Liver (tissue), 8 donors: ENCODE measurements at regions not wholly inside any gene's neighbourhood (a gene's known extent, or its start where the extent isn't known, plus 50 kb on each side); places are given as distances from the start of the nearest gene placed in this dataset.

Experiments used
- DNase-seq: peaks from one replicate; pipeline ENCODE4 v3.0.0-alpha.2; 2017; ENCODE audit warnings: low spot score
- H3K27ac ChIP-seq, 2 donors: one replicate each; pipeline ENCODE4 v1.7.0; 2013; ENCODE audit warnings: inconsistent platforms in 2 of 2, low read length in 2 of 2, control low read depth in 1 of 2, low read depth in 1 of 2, mild to moderate bottlenecking in 1 of 2
- H3K27me3 ChIP-seq, 4 donors: one replicate each; pipeline versions ENCODE4 v1.6.1 to v1.7.0; 2013; ENCODE audit warnings: low read length in 3 of 4, inconsistent platforms in 1 of 4, mild to moderate bottlenecking in 1 of 4, moderate library complexity in 1 of 4; ENCODE audit not compliant: control insufficient read depth in 4 of 4, insufficient read depth in 4 of 4
- H3K36me3 ChIP-seq, 4 donors: one replicate each; pipeline versions ENCODE4 v1.6.1 to v1.7.0; 2013; ENCODE audit warnings: low read length in 3 of 4, mild to moderate bottlenecking in 3 of 4, low read depth in 1 of 4, moderate library complexity in 1 of 4; ENCODE audit not compliant: control insufficient read depth in 4 of 4, insufficient read depth in 3 of 4
- H3K4me1 ChIP-seq, 4 donors: one replicate each; pipeline versions ENCODE4 v1.6.1 to v1.7.0; 2013; ENCODE audit warnings: low read length in 3 of 4, mild to moderate bottlenecking in 3 of 4, moderate library complexity in 1 of 4; ENCODE audit not compliant: control insufficient read depth in 4 of 4, insufficient read depth in 4 of 4
- H3K4me3 ChIP-seq, 3 donors: one replicate each; pipeline versions ENCODE4 v1.6.1 to v1.7.0; 2013; ENCODE audit warnings: low read length in 3 of 3, control low read depth in 1 of 3, low read depth in 1 of 3, mild to moderate bottlenecking in 1 of 3
- H3K9ac ChIP-seq, 2 donors: one replicate each; pipeline ENCODE4 v1.7.0; 2013; ENCODE audit warnings: low read length in 2 of 2, mild to moderate bottlenecking in 2 of 2, moderate library complexity in 2 of 2, control low read depth in 1 of 2, low read depth in 1 of 2
- H3K9me3 ChIP-seq, 4 donors: one replicate each; pipeline versions ENCODE4 v1.6.1 to v1.7.0; 2013; ENCODE audit warnings: low read length in 3 of 4; ENCODE audit not compliant: control insufficient read depth in 4 of 4
- CTCF ChIP-seq: fragments of 150-350 bp; IDR thresholded peaks from 2 replicates; pipeline ENCODE4 v1.5.1; 2017; ENCODE audit warnings: improper control_type of control experiment, low read depth, low read length; ENCODE audit not compliant: missing input control
- EGR1 ChIP-seq, 2 donors: IDR thresholded peaks; 2 replicates each; pipeline ENCODE4 v1.6.1; 2016 to 2018; ENCODE audit warnings: antibody characterized with exemption in 2 of 2, low read depth in 2 of 2
- FOXA1 ChIP-seq: IDR thresholded peaks from 2 replicates; pipeline ENCODE4 v1.6.1; 2016; ENCODE audit warnings: antibody characterized with exemption
- FOXA2 ChIP-seq: IDR thresholded peaks from 2 replicates; pipeline ENCODE4 v1.6.1; 2016; ENCODE audit warnings: antibody characterized with exemption
- GABPA ChIP-seq, 2 donors: IDR thresholded peaks in 1 of 2; conservative IDR thresholded peaks in 1 of 2; 2 replicates each; pipeline ENCODE4 v1.6.1; 2016; ENCODE audit warnings: antibody characterized with exemption in 2 of 2, mild to moderate bottlenecking in 1 of 2, moderate library complexity in 1 of 2
- HNF4G ChIP-seq: IDR thresholded peaks from 2 replicates; pipeline ENCODE4 v1.6.1; 2016; ENCODE audit warnings: antibody characterized with exemption
- JUND ChIP-seq, 2 donors: IDR thresholded peaks; 2 replicates each; pipeline ENCODE4 v1.6.1; 2016; ENCODE audit warnings: antibody characterized with exemption in 2 of 2
- RAD21 ChIP-seq, 2 donors: IDR thresholded peaks; 2 replicates each; pipeline ENCODE4 v1.6.1; 2016; ENCODE audit warnings: antibody characterized with exemption in 2 of 2, mild to moderate bottlenecking in 2 of 2
- RXRA ChIP-seq, 2 donors: IDR thresholded peaks; 2 replicates each; pipeline ENCODE4 v1.6.1; 2017 to 2018; ENCODE audit warnings: antibody characterized with exemption in 2 of 2, mild to moderate bottlenecking in 1 of 2
- SP1 ChIP-seq: IDR thresholded peaks from 2 replicates; pipeline ENCODE4 v1.6.1; 2018; ENCODE audit warnings: antibody characterized with exemption, mild to moderate bottlenecking
- TAF1 ChIP-seq: conservative IDR thresholded peaks from 2 replicates; pipeline ENCODE4 v1.6.1; 2016; ENCODE audit warnings: antibody characterized with exemption, mild to moderate bottlenecking
- YY1 ChIP-seq: IDR thresholded peaks from 2 replicates; pipeline ENCODE4 v1.6.1; 2016; ENCODE audit warnings: antibody characterized with exemption, mild to moderate bottlenecking
- WGBS: extraction: QIAGEN DNeasy Blood & Tissue Kit; methylation state at CpG from one replicate; pipeline ENCODE4 v1.1.7; 2013; 5-methylcytosine and 5-hydroxymethylcytosine counted together
- TF ChIP-seq, protein P1 (sequence below): IDR thresholded peaks from 2 replicates; pipeline ENCODE4 v1.6.1; 2016; ENCODE audit warnings: antibody characterized with exemption
- TF ChIP-seq, protein P2 (sequence below): IDR thresholded peaks from 2 replicates; pipeline ENCODE4 v1.6.1; 2016; ENCODE audit warnings: antibody characterized with exemption
- donor health status: healthy.
- donor health status: healthy.
- donor health status: healthy.
- donor health status: healthy.
- donor health status: healthy.

GRCh38 chr3:64305731-64306130 lies 80.5 kb upstream of the PRICKLE2 start:
- peaks cover 0 to 8% (median 6%) of the 10 kb centered on the region in 4 donors for H3K4me1 ChIP-seq
- DNase-seq: no peak
- no peaks in the 10 kb centered on the region for H3K27me3 ChIP-seq
- TF ChIP-seq, protein P1, sequence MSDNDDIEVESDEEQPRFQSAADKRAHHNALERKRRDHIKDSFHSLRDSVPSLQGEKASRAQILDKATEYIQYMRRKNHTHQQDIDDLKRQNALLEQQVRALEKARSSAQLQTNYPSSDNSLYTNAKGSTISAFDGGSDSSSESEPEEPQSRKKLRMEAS: no peak
- no peak for TF ChIP-seq JUND (IDR thresholded peaks at IDR 0.05)
- no peak for TF ChIP-seq RAD21 (IDR thresholded peaks at IDR 0.05)
- no peaks in the 10 kb centered on the region for H3K36me3 ChIP-seq
- H3K9ac ChIP-seq: no peak overlapping the region
- H3K9me3 ChIP-seq: no peaks in the 10 kb centered on the region
- no peak overlapping the region for H3K27ac ChIP-seq
- no peak overlapping the region for H3K4me3 ChIP-seq
- 95% methylated on average over 1 of the region's 1 CpG for WGBS

DNA sequence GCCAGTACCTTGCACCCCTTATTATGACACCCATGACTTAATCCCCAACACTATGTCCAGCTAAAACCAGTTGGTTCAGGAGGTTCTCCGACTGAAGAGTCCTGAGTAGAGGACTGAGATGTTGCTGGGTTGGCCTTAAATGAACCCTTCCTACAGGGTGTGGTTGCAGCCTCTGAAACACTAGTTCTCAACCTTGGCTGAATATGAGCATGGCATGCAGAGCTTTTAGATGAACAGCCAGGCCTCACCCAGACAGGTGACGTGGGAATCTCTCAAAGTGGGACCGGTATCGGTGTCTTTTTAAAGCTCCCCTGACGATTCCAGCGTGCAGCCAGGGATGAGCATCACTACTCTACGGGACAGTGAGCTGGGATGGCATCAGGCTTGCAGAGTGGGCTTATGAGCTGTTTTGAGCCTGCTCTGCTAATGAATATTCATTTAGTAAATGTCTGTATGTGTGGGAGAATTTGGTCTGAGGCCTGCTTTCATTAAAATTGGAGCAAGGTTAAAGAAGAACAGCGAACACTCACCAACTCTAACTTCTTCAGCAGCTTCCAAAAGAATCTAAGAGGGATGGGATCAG lies 79.7 kb upstream of the PRICKLE2 start:
- H3K27ac ChIP-seq: no peak overlapping the region
- TF ChIP-seq GABPA (IDR thresholded peaks at IDR 0.05 in 1 of 2, conservative IDR thresholded peaks at IDR 0.05 in 1 of 2): no peak
- no peak for TF ChIP-seq CTCF
- TF ChIP-seq EGR1 (IDR thresholded peaks at IDR 0.05; ENCODE audit: low read depth in 2 of 2): no peak
- TF ChIP-seq, protein P2, sequence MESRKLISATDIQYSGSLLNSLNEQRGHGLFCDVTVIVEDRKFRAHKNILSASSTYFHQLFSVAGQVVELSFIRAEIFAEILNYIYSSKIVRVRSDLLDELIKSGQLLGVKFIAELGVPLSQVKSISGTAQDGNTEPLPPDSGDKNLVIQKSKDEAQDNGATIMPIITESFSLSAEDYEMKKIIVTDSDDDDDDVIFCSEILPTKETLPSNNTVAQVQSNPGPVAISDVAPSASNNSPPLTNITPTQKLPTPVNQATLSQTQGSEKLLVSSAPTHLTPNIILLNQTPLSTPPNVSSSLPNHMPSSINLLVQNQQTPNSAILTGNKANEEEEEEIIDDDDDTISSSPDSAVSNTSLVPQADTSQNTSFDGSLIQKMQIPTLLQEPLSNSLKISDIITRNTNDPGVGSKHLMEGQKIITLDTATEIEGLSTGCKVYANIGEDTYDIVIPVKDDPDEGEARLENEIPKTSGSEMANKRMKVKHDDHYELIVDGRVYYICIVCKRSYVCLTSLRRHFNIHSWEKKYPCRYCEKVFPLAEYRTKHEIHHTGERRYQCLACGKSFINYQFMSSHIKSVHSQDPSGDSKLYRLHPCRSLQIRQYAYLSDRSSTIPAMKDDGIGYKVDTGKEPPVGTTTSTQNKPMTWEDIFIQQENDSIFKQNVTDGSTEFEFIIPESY: no peak
- TF ChIP-seq FOXA2: no peak
- TF ChIP-seq YY1: no peak
- TF ChIP-seq, protein P1: no peak
- TF ChIP-seq TAF1: no peak
- TF ChIP-seq HNF4G: no peak
- no peak for TF ChIP-seq FOXA1
- WGBS: 96% methylated on average over 8 of the region's 8 CpGs
- no peaks in the 10 kb centered on the region for H3K36me3 ChIP-seq
- H3K4me3 ChIP-seq: no peak overlapping the region
- no peak overlapping the region for H3K9ac ChIP-seq
- H3K27me3 ChIP-seq: no peaks in the 10 kb centered on the region
- peaks cover 0 to 9% (median 8%) of the 10 kb centered on the region in 4 donors for H3K4me1 ChIP-seq
- H3K9me3 ChIP-seq: no peaks in the 10 kb centered on the region
- DNase-seq: no peak

GRCh38 chr3:64303881-64304280 lies 78.6 kb upstream of the PRICKLE2 start:
- no peak overlapping the region for H3K9ac ChIP-seq
- TF ChIP-seq JUND (IDR thresholded peaks at IDR 0.05): no peak
- no peak for TF ChIP-seq SP1
- no peak for TF ChIP-seq FOXA1
- no peak for TF ChIP-seq FOXA2
- TF ChIP-seq, protein P2: no peak
- no peak for TF ChIP-seq RXRA (IDR thresholded peaks at IDR 0.05)
- TF ChIP-seq TAF1: no peak
- TF ChIP-seq CTCF: no peak
- no peak for TF ChIP-seq RAD21 (IDR thresholded peaks at IDR 0.05)
- TF ChIP-seq, protein P1: no peak
- TF ChIP-seq HNF4G: no peak

More at GRCh38 chr3:64303881-64304280, 78.6 kb upstream of the PRICKLE2 start:
- Histone ChIP-seq H3K27me3 (no peaks in the 10 kb centered on the region), H3K4me3 (no peak overlapping the region), H3K36me3 (no peaks in the 10 kb centered on the region), H3K9me3 (no peaks in the 10 kb centered on the region), H3K27ac (no peak overlapping the region), H3K4me1 (peaks cover 0 to 9% (median 8%) of the 10 kb centered on the region in 4 donors)
- DNase-seq: no peak
- 96% methylated on average over 6 of the region's 6 CpGs for WGBS
